ENCODE measurements at regions not wholly inside any gene's neighbourhood (a gene's known extent, or its start where the extent isn't known, plus 50 kb on each side); places are given as distances from the start of the nearest gene placed in this dataset.
"Not testable (repeated sequence)": the region's sequence is repeated elsewhere in the genome, so short reads cannot be mapped to it uniquely, and the experiment has no call there.

GRCh38 chr5:92215116-92215515 lies 832.0 kb upstream of the ARRDC3 start:
- DNase-seq, result no peak

- no peak for DNase-seq
These were observed 825.1 kb upstream of the ARRDC3 start for GRCh38 chr5:92208265-92208664.

- DNase-seq, result no peak
These were observed 824.0 kb upstream of the ARRDC3 start for GRCh38 chr5:92207151-92207550.

- DNase-seq, result no peak
These were observed 823.6 kb upstream of the ARRDC3 start for GRCh38 chr5:92206681-92207080.

GRCh38 chr5:92199035-92199434 lies 815.9 kb upstream of the ARRDC3 start:
- DNase-seq, result not testable (repeated sequence)

- no peak for DNase-seq
These were observed 798.5 kb upstream of the ARRDC3 start for GRCh38 chr5:92181656-92182055.

GRCh38 chr5:92180391-92180790 lies 797.3 kb upstream of the ARRDC3 start:
- DNase-seq, result no peak

GRCh38 chr5:92179651-92180050 lies 796.5 kb upstream of the ARRDC3 start:
- no peak for DNase-seq

GRCh38 chr5:92177926-92178487 lies 794.9 kb upstream of the ARRDC3 start:
- no peak for DNase-seq

GRCh38 chr5:92163906-92164305 lies 780.8 kb upstream of the ARRDC3 start:
- no peak for DNase-seq

- DNase-seq, result no peak
These were observed 764.7 kb upstream of the ARRDC3 start for GRCh38 chr5:92147798-92148197.

- DNase-seq, result no peak
These were observed 764.1 kb upstream of the ARRDC3 start for GRCh38 chr5:92147266-92147665.

GRCh38 chr5:92145852-92146251 lies 762.7 kb upstream of the ARRDC3 start:
- no peak for DNase-seq

GRCh38 chr5:92144824-92145223 lies 761.7 kb upstream of the ARRDC3 start:
- DNase-seq, result no peak

- not testable (repeated sequence) for DNase-seq
These were observed 749.3 kb upstream of the ARRDC3 start for GRCh38 chr5:92132294-92132908.

- DNase-seq, result no peak
These were observed 743.1 kb upstream of the ARRDC3 start for GRCh38 chr5:92126182-92126581.

GRCh38 chr5:92119110-92119509 lies 736.0 kb upstream of the ARRDC3 start:
- no peak for DNase-seq

- no peak for DNase-seq
These were observed 723.7 kb upstream of the ARRDC3 start for GRCh38 chr5:92106808-92107207.

- no peak for DNase-seq
These were observed 721.0 kb upstream of the ARRDC3 start for GRCh38 chr5:92104126-92104525.

GRCh38 chr5:92102313-92102712 lies 719.2 kb upstream of the ARRDC3 start:
- no peak for DNase-seq

- DNase-seq, result no peak
These were observed 709.1 kb upstream of the ARRDC3 start for GRCh38 chr5:92092239-92092638.

GRCh38 chr5:92086059-92086811 lies 703.1 kb upstream of the ARRDC3 start:
- no peak for DNase-seq

- DNase-seq, result no peak
These were observed 699.0 kb upstream of the ARRDC3 start for GRCh38 chr5:92081958-92082712.

GRCh38 chr5:92070786-92071185 lies 687.7 kb upstream of the ARRDC3 start:
- no peak for DNase-seq
